ENCODE measurements at regions not wholly inside any gene's neighbourhood (a gene's known extent, or its start where the extent isn't known, plus 50 kb on each side); places are given as distances from the start of the nearest gene placed in this dataset.

GRCh38 chr7:85608804-85609203 is 421.9 kb upstream of the SEMA3D start:
- Histone ChIP-seq H3K27me3 (ENCODE audit: insufficient read depth, low read depth, low read length) (no peaks in the 10 kb centered on the region), H3K9me3 (ENCODE audit: low read length) (peaks cover 3% of the 10 kb centered on the region), H3F3A (ENCODE audit: insufficient read depth, low read length, poor library complexity, severe bottlenecking) (no peaks in the 10 kb centered on the region), H3K9ac (ENCODE audit: low read length) (no peak overlapping the region), H3K9me2 (ENCODE audit: insufficient read depth, low read length) (no peaks in the 10 kb centered on the region), H3K27ac (ENCODE audit: low read length) (no peak overlapping the region), H4K20me1 (ENCODE audit: insufficient read depth) (no peaks in the 10 kb centered on the region), H3K36me3 (ENCODE audit: insufficient read depth, low read length) (no peaks in the 10 kb centered on the region), H3K79me2 (replicated peaks; ENCODE audit: insufficient read depth, low read length) (no peaks in the 10 kb centered on the region), H2AFZ (ENCODE audit: low read depth, low read length) (no peak overlapping the region), H3K4me2 (ENCODE audit: low read length) (no peak overlapping the region), H3K4me3 (ENCODE audit: low read length) (no peak overlapping the region)
- TF ChIP-seq RAD21 (conservative IDR thresholded peaks at IDR 0.05), result no peak
- no peak for TF ChIP-seq EZH2 (IDR thresholded peaks at IDR 0.05; ENCODE audit: borderline replicate concordance, insufficient read depth, low read length, poor library complexity, severe bottlenecking)
- TF ChIP-seq MXI1 (conservative IDR thresholded peaks at IDR 0.05; ENCODE audit: poor library complexity, severe bottlenecking), result no peak
- no peak for TF ChIP-seq POLR2AphosphoS5 (IDR thresholded peaks at IDR 0.05)
- TF ChIP-seq REST (IDR thresholded peaks at IDR 0.05; ENCODE audit: borderline replicate concordance), result no peak
- no peak for TF ChIP-seq SMC3 (conservative IDR thresholded peaks at IDR 0.05; ENCODE audit: poor library complexity)
- no peak for TF ChIP-seq EP300 (conservative IDR thresholded peaks at IDR 0.05; ENCODE audit: poor library complexity, severe bottlenecking)
- TF ChIP-seq TAF1 (IDR thresholded peaks at IDR 0.05; ENCODE audit: low read depth), result no peak
- TF ChIP-seq CTCF (IDR thresholded peaks at IDR 0.05; ENCODE audit: poor library complexity, severe bottlenecking), result no peak

- no peaks in the 10 kb centered on the region for H3F3A ChIP-seq (ENCODE audit: insufficient read depth, low read length, poor library complexity, severe bottlenecking)
- H2AFZ ChIP-seq (ENCODE audit: low read depth, low read length), result no peak overlapping the region
- TF ChIP-seq RAD21 (conservative IDR thresholded peaks at IDR 0.05) (no peak), REST (IDR thresholded peaks at IDR 0.05; ENCODE audit: borderline replicate concordance) (no peak), EP300 (conservative IDR thresholded peaks at IDR 0.05; ENCODE audit: poor library complexity, severe bottlenecking) (no peak), SMC3 (conservative IDR thresholded peaks at IDR 0.05; ENCODE audit: poor library complexity) (no peak), TAF1 (IDR thresholded peaks at IDR 0.05; ENCODE audit: low read depth) (no peak), MXI1 (conservative IDR thresholded peaks at IDR 0.05; ENCODE audit: poor library complexity, severe bottlenecking) (no peak), CTCF (IDR thresholded peaks at IDR 0.05; ENCODE audit: poor library complexity, severe bottlenecking) (no peak), POLR2AphosphoS5 (IDR thresholded peaks at IDR 0.05) (no peak), EZH2 (IDR thresholded peaks at IDR 0.05; ENCODE audit: borderline replicate concordance, insufficient read depth, low read length, poor library complexity, severe bottlenecking) (no peak)
- no peak overlapping the region for H3K4me3 ChIP-seq (ENCODE audit: low read length)
- no peaks in the 10 kb centered on the region for H4K20me1 ChIP-seq (ENCODE audit: insufficient read depth)
- no peak overlapping the region for H3K4me2 ChIP-seq (ENCODE audit: low read length)
- H3K27ac ChIP-seq (ENCODE audit: low read length), result no peak overlapping the region
- no peaks in the 10 kb centered on the region for H3K36me3 ChIP-seq (ENCODE audit: insufficient read depth, low read length)
- H3K27me3 ChIP-seq (ENCODE audit: insufficient read depth, low read depth, low read length), result no peaks in the 10 kb centered on the region
- peaks cover 3% of the 10 kb centered on the region for H3K9me3 ChIP-seq (ENCODE audit: low read length)
- H3K9ac ChIP-seq (ENCODE audit: low read length), result no peak overlapping the region
- H3K79me2 ChIP-seq (replicated peaks; ENCODE audit: insufficient read depth, low read length), result no peaks in the 10 kb centered on the region
- no peaks in the 10 kb centered on the region for H3K9me2 ChIP-seq (ENCODE audit: insufficient read depth, low read length)
These were observed 415.3 kb upstream of the SEMA3D start for GRCh38 chr7:85602196-85602595.
